GM19467 (cell line): ENCODE measurements at regions not wholly inside any gene's neighbourhood (a gene's known extent, or its start where the extent isn't known, plus 50 kb on each side); places are given as distances from the start of the nearest gene placed in this dataset.

ENCODE experiments used
- ATAC-seq: cut with Tn5 transposase; IDR thresholded peaks from one replicate; pipeline ENCODE4 v1.9.1; 2021; ENCODE audit warnings: mild to moderate bottlenecking, moderate library complexity; ENCODE audit not compliant: unreplicated experiment

- no peak for ATAC-seq
These were observed 2384.6 kb upstream of the WWC1 start for GRCh38 chr5:165906871-165907270.

GRCh38 chr5:165913059-165913458 lies 2378.4 kb upstream of the WWC1 start:
- no peak for ATAC-seq

- ATAC-seq: no peak
These were observed 2377.0 kb upstream of the WWC1 start for GRCh38 chr5:165914456-165914855.

GRCh38 chr5:165919196-165919595 lies 2372.2 kb upstream of the WWC1 start:
- ATAC-seq: no peak

- ATAC-seq: no peak
These were observed 2370.8 kb upstream of the WWC1 start for GRCh38 chr5:165920655-165921054.

- no peak for ATAC-seq
These were observed 2362.5 kb upstream of the WWC1 start for GRCh38 chr5:165928971-165929370.

- no peak for ATAC-seq
These were observed 2350.9 kb upstream of the WWC1 start for GRCh38 chr5:165940541-165940940.

GRCh38 chr5:165956854-165957253 lies 2334.6 kb upstream of the WWC1 start:
- ATAC-seq: no peak

- ATAC-seq: no peak
These were observed 2309.8 kb upstream of the WWC1 start for GRCh38 chr5:165981671-165982070.

- no peak for ATAC-seq
These were observed 2295.1 kb upstream of the WWC1 start for GRCh38 chr5:165996201-165996875.

- no peak for ATAC-seq
These were observed 2291.6 kb upstream of the WWC1 start for GRCh38 chr5:165999693-166000320.

GRCh38 chr5:166004006-166004405 lies 2287.4 kb upstream of the WWC1 start:
- ATAC-seq: no peak

- ATAC-seq: no peak
These were observed 2278.0 kb upstream of the WWC1 start for GRCh38 chr5:166013415-166013814.

- no peak for ATAC-seq
These were observed 2277.2 kb upstream of the WWC1 start for GRCh38 chr5:166014256-166014655.

- no peak for ATAC-seq
These were observed 2272.7 kb upstream of the WWC1 start for GRCh38 chr5:166018716-166019115.

GRCh38 chr5:166022065-166022464 lies 2269.4 kb upstream of the WWC1 start:
- ATAC-seq: no peak

- ATAC-seq: no peak
These were observed 2266.5 kb upstream of the WWC1 start for GRCh38 chr5:166024970-166025369.

- no peak for ATAC-seq
These were observed 2263.9 kb upstream of the WWC1 start for GRCh38 chr5:166027582-166027981.

- no peak for ATAC-seq
These were observed 2259.5 kb upstream of the WWC1 start for GRCh38 chr5:166031926-166032325.

GRCh38 chr5:166032601-166033000 lies 2258.8 kb upstream of the WWC1 start:
- no peak for ATAC-seq

GRCh38 chr5:166045961-166046360 lies 2245.5 kb upstream of the WWC1 start:
- ATAC-seq: no peak

GRCh38 chr5:166046956-166047355 lies 2244.5 kb upstream of the WWC1 start:
- ATAC-seq: no peak

- no peak for ATAC-seq
These were observed 2240.9 kb upstream of the WWC1 start for GRCh38 chr5:166050531-166050930.
